Activated B cell treated with CpG ODN at 0.5 μM for 24 hours (primary cell): ENCODE measurements at regions not wholly inside any gene's neighbourhood (a gene's known extent, or its start where the extent isn't known, plus 50 kb on each side); places are given as distances from the start of the nearest gene placed in this dataset.
A peak's percentile ranks its signal among the peaks of the same experiment; 100 is the strongest.

Experiments used
- ATAC-seq: fragments of 200-7000 bp; cut with Tn5 transposase; one replicate; pipeline ENCODE4 v1.10.0; 2021; ENCODE audit warnings: low read depth, mild to moderate bottlenecking, moderate library complexity
- CTCF ChIA-PET: fragments of 350-600 bp; sonication (Branson Sonifier 250); formaldehyde crosslinking; loops from one replicate; lab custom pipeline; 2021; ENCODE audit warnings: antibody characterized with exemption; lab: Charles Lee
- POLR2A ChIA-PET: fragments of 350-600 bp; sonication (Branson Sonifier 250); formaldehyde crosslinking; loops from one replicate; lab custom pipeline; 2021; ENCODE audit warnings: antibody characterized with exemption; lab: Charles Lee
- DNase-seq: peaks from one replicate; pipeline ENCODE4 v3.0.0; 2022
- H3K27ac Mint-ChIP-seq: one replicate; pipeline ENCODE4 v1.8.0; 2020; ENCODE audit warnings: mixed read lengths
- H3K27me3 Mint-ChIP-seq: one replicate; pipeline ENCODE4 v1.8.0; 2021; ENCODE audit warnings: mixed read lengths
- H3K36me3 Mint-ChIP-seq: one replicate; pipeline ENCODE4 v1.8.0; 2021; ENCODE audit warnings: low read depth, mixed read lengths
- H3K4me1 Mint-ChIP-seq: one replicate; pipeline ENCODE4 v1.8.0; 2021; ENCODE audit warnings: mixed read lengths
- H3K4me3 Mint-ChIP-seq: one replicate; pipeline ENCODE4 v1.8.0; 2020; ENCODE audit warnings: mild to moderate bottlenecking, mixed read lengths
- H3K9me3 Mint-ChIP-seq: one replicate; pipeline ENCODE4 v1.8.0; 2020; ENCODE audit warnings: mixed read lengths
- intact Hi-C: fragments of 100-400 bp; cut with micrococcal nuclease; formaldehyde crosslinking; loops from one replicate; pipeline ENCODE4 v1.15.1; 2024
- TF ChIP-seq, protein P1 (sequence below): fragments of 200-600 bp; IDR thresholded peaks from one replicate; pipeline ENCODE4 v1.8.0; 2022; ENCODE audit warnings: antibody characterized with exemption, mild to moderate bottlenecking

DNA sequence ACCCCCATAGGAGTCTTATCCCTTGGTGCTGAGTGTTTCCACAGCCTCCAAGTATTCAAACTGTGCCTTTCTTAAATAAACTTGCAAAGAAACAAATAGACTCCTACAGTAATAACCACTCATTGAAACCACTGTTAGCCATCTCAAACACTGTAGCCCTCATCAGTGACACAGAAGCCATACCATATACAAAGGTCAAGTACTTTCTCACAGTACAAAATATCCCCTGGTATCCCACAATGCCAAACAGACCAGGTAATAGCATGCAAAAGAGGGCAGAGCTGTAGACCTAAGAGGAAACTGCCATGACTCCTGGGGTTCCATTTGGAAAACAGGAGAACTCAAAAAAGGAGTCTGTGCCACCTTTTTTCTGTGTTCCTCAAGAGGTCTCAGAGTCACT is 173.8 kb upstream of the PPP1R2C start:
- H3K4me1 Mint-ChIP-seq: peaks cover 60% of the 10 kb centered on the region
- CTCF ChIA-PET: no interaction called here
- H3K9me3 Mint-ChIP-seq: no peaks in the 10 kb centered on the region
- intact Hi-C loops: no loop called here
- TF ChIP-seq, protein P1, sequence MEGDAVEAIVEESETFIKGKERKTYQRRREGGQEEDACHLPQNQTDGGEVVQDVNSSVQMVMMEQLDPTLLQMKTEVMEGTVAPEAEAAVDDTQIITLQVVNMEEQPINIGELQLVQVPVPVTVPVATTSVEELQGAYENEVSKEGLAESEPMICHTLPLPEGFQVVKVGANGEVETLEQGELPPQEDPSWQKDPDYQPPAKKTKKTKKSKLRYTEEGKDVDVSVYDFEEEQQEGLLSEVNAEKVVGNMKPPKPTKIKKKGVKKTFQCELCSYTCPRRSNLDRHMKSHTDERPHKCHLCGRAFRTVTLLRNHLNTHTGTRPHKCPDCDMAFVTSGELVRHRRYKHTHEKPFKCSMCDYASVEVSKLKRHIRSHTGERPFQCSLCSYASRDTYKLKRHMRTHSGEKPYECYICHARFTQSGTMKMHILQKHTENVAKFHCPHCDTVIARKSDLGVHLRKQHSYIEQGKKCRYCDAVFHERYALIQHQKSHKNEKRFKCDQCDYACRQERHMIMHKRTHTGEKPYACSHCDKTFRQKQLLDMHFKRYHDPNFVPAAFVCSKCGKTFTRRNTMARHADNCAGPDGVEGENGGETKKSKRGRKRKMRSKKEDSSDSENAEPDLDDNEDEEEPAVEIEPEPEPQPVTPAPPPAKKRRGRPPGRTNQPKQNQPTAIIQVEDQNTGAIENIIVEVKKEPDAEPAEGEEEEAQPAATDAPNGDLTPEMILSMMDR: no peak
- POLR2A ChIA-PET: interaction anchor here (1.2 kb wide), 1 partner anchor 1029 kb away, joined by 3 read pairs; no protein-coding TSS in a partner anchor
- DNase-seq (no peak), ATAC-seq (no peak)
- H3K27ac Mint-ChIP-seq: peak overlapping the region; percentile 18
- no peaks in the 10 kb centered on the region for H3K27me3 Mint-ChIP-seq
- H3K4me3 Mint-ChIP-seq: no peak overlapping the region
- peaks cover 2% of the 10 kb centered on the region for H3K36me3 Mint-ChIP-seq

DNA sequence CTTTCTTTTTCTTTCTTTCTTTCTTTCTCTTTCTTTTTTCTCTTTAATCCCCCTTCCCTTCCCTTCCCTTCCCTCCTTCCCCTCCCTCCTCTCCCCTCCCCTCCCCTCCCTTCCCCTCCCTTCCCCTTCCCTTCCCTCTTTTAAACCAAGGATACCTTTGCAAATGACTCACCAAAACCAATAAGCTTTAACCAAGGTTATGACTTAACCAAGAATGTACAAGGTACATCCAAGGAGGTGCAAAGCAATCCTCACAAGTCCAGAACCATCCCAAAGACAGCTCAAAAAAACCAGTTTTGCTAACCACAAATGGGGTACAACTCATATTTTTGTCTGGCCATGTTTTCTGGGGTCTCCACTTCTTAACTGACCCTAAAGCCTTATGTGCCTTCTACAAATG is 174.7 kb upstream of the PPP1R2C start:
- CTCF ChIA-PET: no interaction called here
- no peak overlapping the region for H3K4me3 Mint-ChIP-seq
- intact Hi-C loops: no loop called here
- H3K36me3 Mint-ChIP-seq: peaks cover 2% of the 10 kb centered on the region
- no peak for ATAC-seq
- POLR2A ChIA-PET: no interaction called here
- TF ChIP-seq, protein P1: no peak
- H3K4me1 Mint-ChIP-seq: peaks cover 53% of the 10 kb centered on the region
- H3K9me3 Mint-ChIP-seq: no peaks in the 10 kb centered on the region
- H3K27ac Mint-ChIP-seq: no peak overlapping the region
- H3K27me3 Mint-ChIP-seq: no peaks in the 10 kb centered on the region
- no peak for DNase-seq

DNA sequence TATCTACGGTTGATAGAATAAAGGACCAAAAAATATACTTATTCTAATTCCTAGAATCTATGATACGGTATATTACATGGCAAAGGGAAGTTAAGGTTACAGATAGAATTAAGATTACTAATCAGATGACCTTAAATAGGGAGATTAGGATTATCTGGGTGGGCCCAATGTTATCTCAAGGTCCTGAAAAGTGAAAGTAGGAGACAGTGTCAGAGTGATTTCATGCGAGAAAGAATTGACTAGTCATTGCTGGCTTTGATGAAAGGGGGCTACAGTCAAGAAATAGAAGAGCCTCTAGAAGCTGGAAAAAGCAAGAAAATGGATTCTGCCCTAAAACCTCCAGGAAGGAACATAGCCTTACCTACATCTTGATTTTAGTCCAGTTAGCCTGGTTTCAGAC is 176.9 kb upstream of the PPP1R2C start:
- ATAC-seq: peak; percentile 35
- intact Hi-C loops: loop anchor here (1.0 to 2.0 kb wide), 3 partner anchors 11 to 48 kb away; no protein-coding TSS in a partner anchor
- peaks cover 1% of the 10 kb centered on the region for H3K36me3 Mint-ChIP-seq
- peaks cover 48% of the 10 kb centered on the region for H3K4me1 Mint-ChIP-seq
- ChIA-PET CTCF (no interaction called here), POLR2A (interaction anchor here (1.0 kb wide), 1 partner anchor 21 kb away, joined by 3 read pairs; no protein-coding TSS in a partner anchor)
- H3K9me3 Mint-ChIP-seq: no peaks in the 10 kb centered on the region
- no peak for DNase-seq
- H3K27ac Mint-ChIP-seq: peak overlapping the region; percentile 82
- no peaks in the 10 kb centered on the region for H3K27me3 Mint-ChIP-seq
- no peak overlapping the region for H3K4me3 Mint-ChIP-seq
- TF ChIP-seq, protein P1: no peak

DNA sequence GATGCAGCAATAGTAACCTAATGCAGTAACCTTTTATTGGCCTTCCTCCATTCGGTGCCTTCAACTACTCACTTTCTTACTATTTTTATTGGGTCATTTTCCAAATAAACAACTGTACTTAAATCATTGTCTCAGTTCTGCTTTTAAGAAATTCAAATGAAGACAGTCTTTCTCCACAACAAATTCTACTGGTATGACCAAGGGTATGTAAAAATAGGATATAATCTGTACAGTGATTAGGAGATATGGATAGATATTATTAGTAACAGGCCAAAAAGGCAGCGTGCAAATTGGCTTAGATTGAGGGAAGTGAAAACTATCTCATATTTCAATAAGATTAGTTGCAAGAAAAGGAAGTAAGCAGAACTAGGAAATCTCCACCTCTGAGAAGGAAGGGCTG is 177.4 kb upstream of the PPP1R2C start:
- Mint-ChIP-seq H3K27ac (peak overlapping the region; percentile 82), H3K4me3 (peak overlapping the region; percentile 29), H3K4me1 (peaks cover 48% of the 10 kb centered on the region), H3K9me3 (no peaks in the 10 kb centered on the region), H3K27me3 (no peaks in the 10 kb centered on the region), H3K36me3 (peaks cover 3% of the 10 kb centered on the region)
- ChIA-PET CTCF (no interaction called here), POLR2A (interaction anchor here (0.6 to 1.2 kb wide), 4 partner anchors 12 to 993 kb away, joined by 3 read pairs; no protein-coding TSS in a partner anchor)
- TF ChIP-seq, protein P1: no peak
- intact Hi-C loops: loop anchor here (1.0 to 2.0 kb wide), 3 partner anchors 11 to 47 kb away; no protein-coding TSS in a partner anchor
- DNase-seq (no peak), ATAC-seq (peak; percentile 78)

DNA sequence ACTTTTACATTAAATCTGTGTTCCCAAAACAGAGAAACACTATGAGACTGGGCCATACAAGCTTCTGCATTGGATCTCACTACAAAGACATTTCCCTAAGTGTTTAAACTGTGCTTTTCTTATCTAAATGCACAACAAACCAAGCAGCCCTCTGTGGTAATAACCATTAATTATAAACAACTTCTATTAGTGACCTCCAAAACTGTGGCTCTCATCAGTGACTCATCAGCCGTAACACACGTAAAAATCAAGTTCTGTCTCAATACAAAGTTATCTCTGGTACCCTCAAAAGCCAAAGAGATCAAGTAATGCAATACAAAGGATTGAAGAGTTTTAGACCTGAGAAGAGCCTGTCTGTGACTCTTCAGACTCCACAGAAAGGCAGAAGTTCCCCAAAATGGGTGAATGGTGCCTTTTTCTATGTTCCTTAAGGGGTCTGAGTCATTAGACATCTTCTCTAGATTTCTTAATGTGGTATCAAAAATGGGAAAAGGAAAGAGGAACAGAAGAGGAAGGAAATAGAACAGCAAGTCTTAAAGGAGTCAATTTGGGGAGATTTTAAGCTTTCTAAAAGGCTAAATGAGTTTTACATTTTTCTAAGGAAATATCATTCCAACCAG is 189.8 kb upstream of the PPP1R2C start:
- Mint-ChIP-seq H3K27ac (no peak overlapping the region), H3K36me3 (no peaks in the 10 kb centered on the region), H3K9me3 (no peaks in the 10 kb centered on the region), H3K27me3 (no peaks in the 10 kb centered on the region), H3K4me1 (peaks cover 7% of the 10 kb centered on the region), H3K4me3 (no peak overlapping the region)
- DNase-seq: no peak
- CTCF ChIA-PET: no interaction called here
- TF ChIP-seq, protein P1: no peak
- POLR2A ChIA-PET: no interaction called here
- intact Hi-C loops: no loop called here
- ATAC-seq: no peak
